Effector memory CD8-positive, alpha-beta T cell (primary cell): ENCODE measurements at regions not wholly inside any gene's neighbourhood (a gene's known extent, or its start where the extent isn't known, plus 50 kb on each side); places are given as distances from the start of the nearest gene placed in this dataset.

Experiments
- ATAC-seq: fragments of 150-1000 bp; cut with Tn5 transposase; replicated peaks from 2 replicates; pipeline ENCODE4 v1.10.0; 2021; ENCODE audit warnings: mild to moderate bottlenecking, moderate library complexity
- DNase-seq, 3 experiments: peaks; one replicate each; pipeline ENCODE4 v3.0.0; 2021
- H3K27ac Mint-ChIP-seq, 2 donors: one replicate each; pipeline ENCODE4 v1.8.0; 2022; ENCODE audit warnings: mild to moderate bottlenecking in 2 of 2, mixed read lengths in 2 of 2, moderate library complexity in 2 of 2
- H3K27me3 Mint-ChIP-seq, 2 donors: one replicate each; pipeline ENCODE4 v1.8.0; 2022; ENCODE audit warnings: mixed read lengths in 2 of 2
- H3K36me3 Mint-ChIP-seq: one replicate; pipeline ENCODE4 v1.8.0; 2022; ENCODE audit warnings: mild to moderate bottlenecking, moderate library complexity, mixed read lengths; ENCODE audit not compliant: insufficient read depth
- H3K4me1 Mint-ChIP-seq, 2 donors: one replicate each; pipeline ENCODE4 v1.8.0; 2022; ENCODE audit warnings: low read depth in 2 of 2, mixed read lengths in 2 of 2
- H3K4me3 Mint-ChIP-seq, 2 donors: one replicate each; pipeline ENCODE4 v1.8.0; 2022; ENCODE audit warnings: mild to moderate bottlenecking in 2 of 2, mixed read lengths in 2 of 2, moderate library complexity in 2 of 2
- H3K9me3 Mint-ChIP-seq, 2 donors: one replicate each; pipeline ENCODE4 v1.8.0; 2022; ENCODE audit warnings: mixed read lengths in 2 of 2

- Mint-ChIP-seq H3K9me3 (no peaks in the 10 kb centered on the region), H3K4me1 (peaks cover 0 to 2% of the 10 kb centered on the region in 2 donors), H3K27me3 (peaks cover 13 to 77% of the 10 kb centered on the region in 2 donors), H3K4me3 (no peak overlapping the region), H3K27ac (no peak overlapping the region), H3K36me3 (no peaks in the 10 kb centered on the region)
- DNase-seq (peak; percentile 18 to 38 (median 29)), ATAC-seq (peak; percentile 44)
Observed at GRCh38 chr9:135343837-135344522, 135.6 kb upstream of the PPP1R26 start.

GRCh38 chr9:135344523-135344901 lies 135.1 kb upstream of the PPP1R26 start:
- ATAC-seq: no peak
- Mint-ChIP-seq H3K27ac (no peak overlapping the region), H3K36me3 (no peaks in the 10 kb centered on the region), H3K27me3 (peaks cover 14 to 78% of the 10 kb centered on the region in 2 donors), H3K4me3 (no peak overlapping the region), H3K9me3 (no peaks in the 10 kb centered on the region), H3K4me1 (peaks cover 0 to 2% of the 10 kb centered on the region in 2 donors)
- no peak for DNase-seq

GRCh38 chr9:135344915-135345500 lies 134.6 kb upstream of the PPP1R26 start:
- H3K4me3 Mint-ChIP-seq: no peak overlapping the region
- no peaks in the 10 kb centered on the region for H3K9me3 Mint-ChIP-seq

GRCh38 chr9:135345775-135346433 lies 133.7 kb upstream of the PPP1R26 start:
- Mint-ChIP-seq H3K27me3 (peaks cover 20 to 78% of the 10 kb centered on the region in 2 donors), H3K4me1 (peaks cover 0 to 2% of the 10 kb centered on the region in 2 donors), H3K36me3 (no peaks in the 10 kb centered on the region), H3K4me3 (no peak overlapping the region), H3K27ac (no peak overlapping the region), H3K9me3 (no peaks in the 10 kb centered on the region)
- ATAC-seq (no peak), DNase-seq (no peak)

More at GRCh38 chr9:135344915-135345500, 134.6 kb upstream of the PPP1R26 start:
- no peaks in the 10 kb centered on the region for H3K36me3 Mint-ChIP-seq
- no peak overlapping the region for H3K27ac Mint-ChIP-seq
- peaks cover 16 to 78% of the 10 kb centered on the region in 2 donors for H3K27me3 Mint-ChIP-seq
- DNase-seq: no peak
- ATAC-seq: no peak
- H3K4me1 Mint-ChIP-seq: peaks cover 0 to 2% of the 10 kb centered on the region in 2 donors

GRCh38 chr9:135346438-135347050 lies 133.0 kb upstream of the PPP1R26 start:
- Mint-ChIP-seq H3K27ac (no peak overlapping the region), H3K9me3 (no peaks in the 10 kb centered on the region), H3K4me3 (no peak overlapping the region), H3K4me1 (peaks cover 0 to 2% of the 10 kb centered on the region in 2 donors), H3K27me3 (peaks cover 20 to 79% of the 10 kb centered on the region in 2 donors), H3K36me3 (no peaks in the 10 kb centered on the region)
- ATAC-seq: no peak
- no peak for DNase-seq

- no peak overlapping the region for H3K4me3 Mint-ChIP-seq
- ATAC-seq (no peak), DNase-seq (no peak)
- no peaks in the 10 kb centered on the region for H3K36me3 Mint-ChIP-seq
- H3K27ac Mint-ChIP-seq: no peak overlapping the region
- peaks cover 20 to 88% of the 10 kb centered on the region in 2 donors for H3K27me3 Mint-ChIP-seq
- no peaks in the 10 kb centered on the region for H3K9me3 Mint-ChIP-seq
- H3K4me1 Mint-ChIP-seq: peaks cover 0 to 2% of the 10 kb centered on the region in 2 donors
Observed at GRCh38 chr9:135347461-135347860, 132.1 kb upstream of the PPP1R26 start.

- no peak overlapping the region for H3K4me3 Mint-ChIP-seq
- no peak overlapping the region for H3K27ac Mint-ChIP-seq
- no peaks in the 10 kb centered on the region for H3K9me3 Mint-ChIP-seq
- H3K36me3 Mint-ChIP-seq: no peaks in the 10 kb centered on the region
- peaks cover 0 to 2% of the 10 kb centered on the region in 2 donors for H3K4me1 Mint-ChIP-seq
- DNase-seq: no peak
- peaks cover 20 to 95% of the 10 kb centered on the region in 2 donors for H3K27me3 Mint-ChIP-seq
- ATAC-seq: no peak
Observed at GRCh38 chr9:135348076-135348787, 131.3 kb upstream of the PPP1R26 start.

GRCh38 chr9:135348788-135349150 lies 130.8 kb upstream of the PPP1R26 start:
- Mint-ChIP-seq H3K4me3 (no peak overlapping the region), H3K27me3 (peaks cover 20 to 95% of the 10 kb centered on the region in 2 donors), H3K27ac (no peak overlapping the region), H3K9me3 (no peaks in the 10 kb centered on the region), H3K4me1 (peaks cover 0 to 2% of the 10 kb centered on the region in 2 donors), H3K36me3 (no peaks in the 10 kb centered on the region)
- DNase-seq: no peak
- ATAC-seq: no peak

- no peak overlapping the region for H3K4me3 Mint-ChIP-seq
- no peaks in the 10 kb centered on the region for H3K9me3 Mint-ChIP-seq
- no peak overlapping the region for H3K27ac Mint-ChIP-seq
- ATAC-seq: no peak
- no peaks in the 10 kb centered on the region for H3K4me1 Mint-ChIP-seq
- H3K27me3 Mint-ChIP-seq: peaks cover 20 to 94% of the 10 kb centered on the region in 2 donors
- H3K36me3 Mint-ChIP-seq: no peaks in the 10 kb centered on the region
- DNase-seq: no peak
Observed at GRCh38 chr9:135349212-135350002, 130.2 kb upstream of the PPP1R26 start.

- Mint-ChIP-seq H3K27ac (no peak overlapping the region), H3K36me3 (no peaks in the 10 kb centered on the region), H3K27me3 (peaks cover 20 to 90% of the 10 kb centered on the region in 2 donors), H3K9me3 (no peaks in the 10 kb centered on the region), H3K4me3 (no peak overlapping the region), H3K4me1 (no peaks in the 10 kb centered on the region)
- DNase-seq (no peak), ATAC-seq (no peak)
Observed at GRCh38 chr9:135350003-135350315, 129.6 kb upstream of the PPP1R26 start.

GRCh38 chr9:135353935-135354334 lies 125.6 kb upstream of the PPP1R26 start:
- no peaks in the 10 kb centered on the region for H3K36me3 Mint-ChIP-seq
- H3K4me3 Mint-ChIP-seq: no peak overlapping the region
- peaks cover 13 to 58% of the 10 kb centered on the region in 2 donors for H3K27me3 Mint-ChIP-seq
- no peak overlapping the region for H3K27ac Mint-ChIP-seq
- H3K9me3 Mint-ChIP-seq: no peaks in the 10 kb centered on the region
- H3K4me1 Mint-ChIP-seq: peaks cover under 1 to 4% of the 10 kb centered on the region in 2 donors
- DNase-seq (no peak), ATAC-seq (no peak)

- H3K36me3 Mint-ChIP-seq: no peaks in the 10 kb centered on the region
- no peak overlapping the region for H3K27ac Mint-ChIP-seq
Observed at GRCh38 chr9:135355521-135356011, 124.0 kb upstream of the PPP1R26 start.

More at GRCh38 chr9:135355521-135356011, 124.0 kb upstream of the PPP1R26 start:
- Mint-ChIP-seq H3K4me3 (no peak overlapping the region), H3K4me1 (peaks cover 4 to 5% of the 10 kb centered on the region in 2 donors), H3K9me3 (no peaks in the 10 kb centered on the region), H3K27me3 (peaks cover 2 to 42% of the 10 kb centered on the region in 2 donors)
- DNase-seq (no peak), ATAC-seq (no peak)
